DOHH2 (cell line): ENCODE measurements at regions not wholly inside any gene's neighbourhood (a gene's known extent, or its start where the extent isn't known, plus 50 kb on each side); places are given as distances from the start of the nearest gene placed in this dataset.

Experiments
- H3F3A ChIP-seq: fragments of 200-600 bp; sonication (generic), shearing (Covaris generic); 2 replicates; pipeline ENCODE4 v1.6.0; 2016; ENCODE audit warnings: antibody characterized with exemption, mild to moderate bottlenecking; ENCODE audit not compliant: control insufficient read depth, insufficient read depth
- H3K27ac ChIP-seq: fragments of 200-600 bp; sonication (generic); 2 replicates; pipeline ENCODE4 v1.5.1; 2014; ENCODE audit warnings: low read depth, mild to moderate bottlenecking, low read length, moderate library complexity
- H3K27me3 ChIP-seq: fragments of 200-600 bp; sonication (generic); 2 replicates; pipeline ENCODE4 v1.6.1; 2014; ENCODE audit warnings: mild to moderate bottlenecking, low read length, mixed read lengths; ENCODE audit not compliant: control insufficient read depth
- H3K36me3 ChIP-seq: fragments of 200-600 bp; sonication (generic); 2 replicates; pipeline ENCODE4 v1.6.1; 2014; ENCODE audit warnings: mild to moderate bottlenecking, low read length, moderate library complexity, mixed read lengths; ENCODE audit not compliant: control insufficient read depth
- H3K4me1 ChIP-seq: fragments of 200-600 bp; sonication (generic); 2 replicates; pipeline ENCODE4 v1.6.1; 2014; ENCODE audit warnings: mild to moderate bottlenecking, low read length, mixed read lengths; ENCODE audit not compliant: control insufficient read depth
- H3K4me2 ChIP-seq: fragments of 200-600 bp; sonication (generic); 2 replicates; pipeline ENCODE4 v1.6.0; 2014; ENCODE audit warnings: mild to moderate bottlenecking, low read length, moderate library complexity
- H3K4me3 ChIP-seq: fragments of 200-600 bp; sonication (generic); 2 replicates; pipeline ENCODE4 v1.5.1; 2014; ENCODE audit warnings: mild to moderate bottlenecking, low read length, mixed read lengths
- H3K79me2 ChIP-seq: fragments of 200-600 bp; sonication (generic); 2 replicates; pipeline ENCODE4 v1.6.1; 2014; ENCODE audit warnings: mild to moderate bottlenecking, low read length, mixed read lengths; ENCODE audit not compliant: control insufficient read depth
- H3K9me2 ChIP-seq: fragments of 200-600 bp; sonication (generic); replicated peaks from 2 replicates; pipeline ENCODE4 v1.6.1; 2014; ENCODE audit warnings: mild to moderate bottlenecking, low read length, mixed read lengths; ENCODE audit not compliant: control insufficient read depth
- H3K9me3 ChIP-seq: fragments of 200-600 bp; sonication (generic); 2 replicates; pipeline ENCODE4 v1.6.1; 2014; ENCODE audit warnings: antibody characterized with exemption, low read length, mixed read lengths; ENCODE audit not compliant: control insufficient read depth, insufficient read depth
- H4K20me1 ChIP-seq: fragments of 200-600 bp; sonication (generic); 2 replicates; pipeline ENCODE4 v1.6.0; 2014; ENCODE audit warnings: low read depth, mild to moderate bottlenecking, antibody characterized with exemption, low read length, moderate library complexity; ENCODE audit not compliant: control insufficient read depth, insufficient read depth
- CTCF ChIP-seq: fragments of 200-600 bp; sonication (generic); IDR thresholded peaks from one replicate; pipeline ENCODE4 v1.5.1; 2014; ENCODE audit warnings: antibody characterized with exemption, mild to moderate bottlenecking, low read depth, low read length; ENCODE audit not compliant: poor library complexity, severe bottlenecking
- EZH2phosphoT487 ChIP-seq: fragments of 200-600 bp; sonication (generic); IDR thresholded peaks from 2 replicates; pipeline ENCODE4 v1.6.1; 2017; ENCODE audit warnings: borderline replicate concordance, mild to moderate bottlenecking, antibody characterized with exemption, low read length, moderate library complexity, mixed read lengths

- H3K4me3 ChIP-seq = no peak overlapping the region
- H3K4me1 ChIP-seq = no peaks in the 10 kb centered on the region
- H3K27me3 ChIP-seq = no peaks in the 10 kb centered on the region; the same call in 1 of the 2 replicates
- TF ChIP-seq CTCF (no peak), EZH2phosphoT487 (no peak)
- H4K20me1 ChIP-seq = no peaks in the 10 kb centered on the region
- H3F3A ChIP-seq = no peaks in the 10 kb centered on the region
- H3K9me2 ChIP-seq = no peaks in the 10 kb centered on the region
- no peak overlapping the region for H3K4me2 ChIP-seq
- no peak overlapping the region for H3K27ac ChIP-seq
- H3K79me2 ChIP-seq = no peaks in the 10 kb centered on the region
- H3K9me3 ChIP-seq = no peaks in the 10 kb centered on the region
- H3K36me3 ChIP-seq = no peaks in the 10 kb centered on the region
These were observed 159.1 kb downstream of the UTP18 start for GRCh38 chr17:51419476-51419875.

GRCh38 chr17:51421525-51421924 lies 161.2 kb downstream of the UTP18 start:
- Histone ChIP-seq H3K4me3 (no peak overlapping the region), H3K79me2 (no peaks in the 10 kb centered on the region), H3F3A (no peaks in the 10 kb centered on the region), H3K27ac (no peak overlapping the region), H3K9me2 (no peaks in the 10 kb centered on the region), H3K27me3 (no peaks in the 10 kb centered on the region), H3K4me1 (no peaks in the 10 kb centered on the region), H3K4me2 (no peak overlapping the region), H4K20me1 (no peaks in the 10 kb centered on the region), H3K9me3 (no peaks in the 10 kb centered on the region), H3K36me3 (no peaks in the 10 kb centered on the region)
- TF ChIP-seq CTCF = no peak
- TF ChIP-seq EZH2phosphoT487 = no peak

GRCh38 chr17:51422634-51423033 lies 162.3 kb downstream of the UTP18 start:
- Histone ChIP-seq H3K4me1 (peaks cover 7% of the 10 kb centered on the region), H3K4me3 (no peak overlapping the region), H3K9me3 (no peaks in the 10 kb centered on the region), H3K27ac (no peak overlapping the region), H3K4me2 (no peak overlapping the region), H3K79me2 (no peaks in the 10 kb centered on the region), H3K36me3 (no peaks in the 10 kb centered on the region), H3K9me2 (no peaks in the 10 kb centered on the region), H3F3A (no peaks in the 10 kb centered on the region), H3K27me3 (no peaks in the 10 kb centered on the region), H4K20me1 (no peaks in the 10 kb centered on the region)
- TF ChIP-seq CTCF (no peak), EZH2phosphoT487 (no peak)
